ENCODE measurements at regions not wholly inside any gene's neighbourhood (a gene's known extent, or its start where the extent isn't known, plus 50 kb on each side); places are given as distances from the start of the nearest gene placed in this dataset.

GRCh38 chr5:88380332-88380731, 111.7 kb upstream of the TMEM161B start:
- WGBS (ENCODE audit: extremely low coverage, insufficient read length, low lambda C conversion rate), result no CpG with 5 or more reads among the region's 3 CpGs
- Histone ChIP-seq H3K79me1 (ENCODE audit: insufficient read depth, low read depth, low read length, poor library complexity, severe bottlenecking) (no peaks in the 10 kb centered on the region), H3K27me3 (ENCODE audit: insufficient read depth, low read length) (no peaks in the 10 kb centered on the region), H3K9ac (ENCODE audit: extremely low read depth, insufficient read length, low read length) (no peak overlapping the region), H4K8ac (replicated peaks; ENCODE audit: insufficient read length, low read depth, low read length) (no peak overlapping the region), H4K5ac (ENCODE audit: insufficient read length, low read depth, low read length) (no peak overlapping the region), H3T11ph (ENCODE audit: low read length) (no peak overlapping the region), H3K4me2 (ENCODE audit: insufficient read depth, insufficient read length, low read length) (no peak overlapping the region), H4K20me1 (ENCODE audit: control insufficient read depth, insufficient read depth, insufficient read length) (no peaks in the 10 kb centered on the region), H2AK5ac (ENCODE audit: insufficient read length, low read length) (no peak overlapping the region), H2BK15ac (ENCODE audit: low read depth, low read length) (no peak overlapping the region), H3K23me2 (ENCODE audit: insufficient read length, low read depth, low read length, poor library complexity, severe bottlenecking) (no peaks in the 10 kb centered on the region), H3K79me2 (ENCODE audit: insufficient read depth, low read length) (no peaks in the 10 kb centered on the region), H2BK5ac (ENCODE audit: insufficient read length, low read length) (no peak overlapping the region), H2BK12ac (ENCODE audit: insufficient read length, low read depth, low read length) (no peak overlapping the region), H3K4ac (ENCODE audit: low read depth, low read length) (no peak overlapping the region), H4K91ac (ENCODE audit: insufficient read length, low read depth, low read length) (no peak overlapping the region), H3K27ac (ENCODE audit: insufficient read length, low read depth, low read length) (no peak overlapping the region), H3K23ac (ENCODE audit: insufficient read length, low read depth, low read length) (no peak overlapping the region), H3K18ac (ENCODE audit: insufficient read length, low read depth, low read length) (no peak overlapping the region), H2BK120ac (ENCODE audit: low read depth, low read length, poor library complexity, severe bottlenecking) (no peak overlapping the region), H2BK20ac (ENCODE audit: low read depth, low read length, poor library complexity, severe bottlenecking) (no peak overlapping the region), H3K14ac (ENCODE audit: insufficient read depth, low read length) (no peak overlapping the region), H3K56ac (ENCODE audit: insufficient read length, low read depth, low read length) (no peak overlapping the region), H3K9me3 (ENCODE audit: control insufficient read depth, low read depth, low read length) (no peaks in the 10 kb centered on the region), H2AFZ (ENCODE audit: low read length) (no peak overlapping the region), H3K4me1 (ENCODE audit: insufficient read depth, low read length) (no peaks in the 10 kb centered on the region)
- Mint-ChIP-seq H3K27me3 (ENCODE audit: low read depth) (no peaks in the 10 kb centered on the region), H3K27ac (no peak overlapping the region; a peak in 1 of 7 replicates), H3K9me3 (no peaks in the 10 kb centered on the region; a peak in 2 of 5 replicates), H3K36me3 (ENCODE audit: insufficient read depth in 1 of 3, low read depth in 3 of 3) (no peaks in the 10 kb centered on the region; a peak in 3 of 7 replicates), H3K4me3 (no peak overlapping the region), H3K4me1 (no peaks in the 10 kb centered on the region)
- TF ChIP-seq CTCF (conservative IDR thresholded peaks at IDR 0.05), result no peak
- DNase-seq, result no peak
